Fibroblast of pulmonary artery (primary cell): ENCODE measurements at regions not wholly inside any gene's neighbourhood (a gene's known extent, or its start where the extent isn't known, plus 50 kb on each side); places are given as distances from the start of the nearest gene placed in this dataset.
"Not testable (repeated sequence)": the region's sequence is repeated elsewhere in the genome, so short reads cannot be mapped to it uniquely, and the experiment has no call there.

Source experiments
- DNase-seq: peaks from one replicate; pipeline ENCODE4 v3.0.0-alpha.2; 2010; ENCODE audit warnings: low read depth
- H3K4me3 ChIP-seq: replicated peaks from 2 replicates; pipeline ENCODE4 v1.5.1; 2011; ENCODE audit warnings: low read depth, mild to moderate bottlenecking, control low read depth, low read length, moderate library complexity
- TF ChIP-seq, protein P1 (sequence below): IDR thresholded peaks from 2 replicates; pipeline ENCODE4 v1.5.1; 2011; ENCODE audit warnings: mild to moderate bottlenecking, control low read depth, low read length, inconsistent platforms; ENCODE audit errors: missing control alignments

DNA sequence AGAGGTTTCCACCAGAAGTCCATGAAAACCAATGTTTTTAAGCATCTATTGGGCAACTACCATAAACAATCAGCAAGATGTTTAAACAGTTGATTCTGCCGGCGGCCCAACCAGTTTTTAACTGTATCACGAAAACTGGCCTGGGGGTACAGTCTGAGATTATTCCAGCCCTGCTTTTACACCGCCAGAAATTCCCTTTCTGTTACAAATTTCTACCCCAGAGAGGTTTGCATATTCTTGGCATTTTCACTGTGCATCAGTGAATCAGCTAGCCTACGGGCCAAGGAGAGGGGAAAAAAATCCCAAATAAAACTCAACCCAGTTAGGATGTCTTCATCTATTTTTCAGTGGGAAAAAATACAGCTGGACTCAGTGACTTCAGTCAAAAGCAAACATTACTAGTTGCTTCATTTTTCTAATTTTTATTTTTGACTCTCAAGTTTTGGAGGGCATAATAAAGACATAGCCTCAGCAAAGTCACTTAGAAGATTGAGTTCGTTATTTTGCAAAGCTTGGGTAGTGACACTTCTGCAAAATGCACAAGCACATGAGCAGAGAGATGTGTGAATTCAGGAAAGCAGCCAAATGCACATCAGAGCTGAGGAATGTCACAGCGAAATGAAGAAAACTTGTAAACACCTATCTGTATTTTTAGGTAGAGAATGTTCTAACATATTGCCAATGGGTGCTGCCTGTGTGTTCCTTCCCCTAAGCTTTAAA is 167.8 kb upstream of the GK2 start:
- DNase-seq = no peak
- no peak overlapping the region for H3K4me3 ChIP-seq
- TF ChIP-seq, protein P1, sequence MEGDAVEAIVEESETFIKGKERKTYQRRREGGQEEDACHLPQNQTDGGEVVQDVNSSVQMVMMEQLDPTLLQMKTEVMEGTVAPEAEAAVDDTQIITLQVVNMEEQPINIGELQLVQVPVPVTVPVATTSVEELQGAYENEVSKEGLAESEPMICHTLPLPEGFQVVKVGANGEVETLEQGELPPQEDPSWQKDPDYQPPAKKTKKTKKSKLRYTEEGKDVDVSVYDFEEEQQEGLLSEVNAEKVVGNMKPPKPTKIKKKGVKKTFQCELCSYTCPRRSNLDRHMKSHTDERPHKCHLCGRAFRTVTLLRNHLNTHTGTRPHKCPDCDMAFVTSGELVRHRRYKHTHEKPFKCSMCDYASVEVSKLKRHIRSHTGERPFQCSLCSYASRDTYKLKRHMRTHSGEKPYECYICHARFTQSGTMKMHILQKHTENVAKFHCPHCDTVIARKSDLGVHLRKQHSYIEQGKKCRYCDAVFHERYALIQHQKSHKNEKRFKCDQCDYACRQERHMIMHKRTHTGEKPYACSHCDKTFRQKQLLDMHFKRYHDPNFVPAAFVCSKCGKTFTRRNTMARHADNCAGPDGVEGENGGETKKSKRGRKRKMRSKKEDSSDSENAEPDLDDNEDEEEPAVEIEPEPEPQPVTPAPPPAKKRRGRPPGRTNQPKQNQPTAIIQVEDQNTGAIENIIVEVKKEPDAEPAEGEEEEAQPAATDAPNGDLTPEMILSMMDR = no peak

DNA sequence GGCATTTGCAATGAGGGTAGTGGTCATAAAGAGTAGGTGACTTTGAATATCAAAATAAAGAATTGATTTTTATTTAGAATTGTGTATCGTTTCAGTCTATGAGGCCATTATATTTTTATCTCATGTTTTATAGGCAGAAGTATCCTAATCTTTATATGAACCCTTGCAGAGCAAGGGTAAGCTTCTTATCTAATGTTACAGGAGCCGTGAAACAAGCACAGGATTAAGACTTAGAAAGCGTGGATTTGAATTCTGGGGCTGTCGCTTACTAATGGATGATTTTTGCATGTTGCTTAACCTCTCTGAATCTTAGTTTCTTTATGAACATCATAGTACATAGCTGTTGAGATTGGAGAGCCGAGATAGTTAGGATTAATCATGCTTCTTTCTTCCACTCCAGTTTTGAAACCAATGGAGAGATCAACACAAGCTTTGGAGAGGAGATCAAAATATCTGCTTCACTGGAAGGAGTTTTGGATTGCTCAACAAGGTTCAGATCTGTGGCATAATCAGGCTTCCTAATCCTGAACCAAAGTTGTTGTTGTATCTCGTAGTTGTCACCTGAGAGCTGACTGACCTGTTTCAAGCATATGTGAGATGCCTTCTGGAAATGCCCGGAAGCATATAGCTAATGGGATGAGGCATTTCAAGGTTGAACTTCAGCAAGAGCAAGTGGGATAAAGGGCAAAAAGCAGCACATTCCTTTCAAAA is 166.9 kb upstream of the GK2 start:
- H3K4me3 ChIP-seq = no peak overlapping the region
- TF ChIP-seq, protein P1 = no peak
- no peak for DNase-seq

GRCh38 chr4:79563219-79563618 is 155.2 kb upstream of the GK2 start:
- no peak overlapping the region for H3K4me3 ChIP-seq
- no peak for DNase-seq
- TF ChIP-seq, protein P1 = no peak

- no peak for DNase-seq
- H3K4me3 ChIP-seq = no peak overlapping the region
- TF ChIP-seq, protein P1 = no peak
These were observed 153.7 kb upstream of the GK2 start for GRCh38 chr4:79561751-79562150.

DNA sequence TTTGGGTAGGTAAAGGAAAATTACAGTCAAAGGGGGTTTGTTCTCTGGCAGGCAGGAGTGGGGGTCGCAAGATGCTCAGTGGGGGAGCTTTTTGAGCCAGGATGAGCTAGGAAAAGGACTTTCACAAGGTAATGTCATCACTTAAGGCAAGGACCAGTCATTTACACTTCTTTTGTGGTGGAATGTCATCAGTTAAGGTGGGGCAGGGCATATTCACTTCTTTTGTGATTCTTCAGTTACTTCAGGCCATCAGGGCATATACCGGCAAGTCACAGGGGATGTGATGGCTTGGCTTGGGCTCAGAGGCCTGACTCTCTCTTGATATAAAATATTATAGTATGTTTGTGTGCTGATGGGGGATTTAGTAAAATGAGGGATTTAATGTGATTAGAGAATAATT is 151.4 kb upstream of the GK2 start:
- not testable (repeated sequence) for H3K4me3 ChIP-seq, DNase-seq

- DNase-seq = no peak
- H3K4me3 ChIP-seq = no peak overlapping the region
- TF ChIP-seq, protein P1 = no peak
These were observed 144.3 kb upstream of the GK2 start for GRCh38 chr4:79552311-79552710.

DNA sequence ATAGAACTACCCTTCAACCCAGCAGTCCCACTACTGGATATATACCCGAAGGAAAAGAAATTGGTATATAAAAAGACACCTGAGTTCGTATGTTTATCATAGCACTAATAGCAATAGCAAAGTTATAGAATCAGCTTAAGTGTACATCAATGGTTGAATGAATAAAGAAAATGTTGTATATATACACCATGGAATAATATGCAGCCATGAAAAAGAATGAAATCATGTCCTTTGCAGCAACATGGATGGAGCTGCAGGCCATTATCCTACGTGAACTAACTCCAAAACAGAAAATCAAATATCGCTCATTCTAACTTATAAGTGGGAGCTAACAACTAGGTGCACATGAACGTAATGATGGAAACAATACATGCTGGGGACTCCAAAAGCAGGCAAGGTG is 143.5 kb upstream of the GK2 start:
- no peak for DNase-seq
- no peak overlapping the region for H3K4me3 ChIP-seq
- TF ChIP-seq, protein P1 = no peak
